WTC11 (cell line): ENCODE measurements at regions not wholly inside any gene's neighbourhood (a gene's known extent, or its start where the extent isn't known, plus 50 kb on each side); places are given as distances from the start of the nearest gene placed in this dataset.
"Not testable (repeated sequence)": the region's sequence is repeated elsewhere in the genome, so short reads cannot be mapped to it uniquely, and the experiment has no call there.

Experiments
- ATAC-seq: fragments of 200-7000 bp; cut with Tn5 transposase; 2 replicates; pipeline ENCODE4 v1.10.0; 2021; ENCODE audit warnings: mild to moderate bottlenecking, moderate library complexity
- CTCF ChIA-PET: fragments of 300-600 bp; sonication (Branson Sonifier 250); formaldehyde crosslinking; loops from one replicate; lab custom pipeline; 2021; ENCODE audit warnings: antibody characterized with exemption; lab: Charles Lee
- POLR2A ChIA-PET: fragments of 350-600 bp; sonication (Branson Sonifier 250); formaldehyde crosslinking; loops from one replicate; lab custom pipeline; 2021; ENCODE audit warnings: antibody characterized with exemption; lab: Charles Lee
- DNase-seq: peaks from one replicate; pipeline ENCODE4 v3.0.0; 2021; ENCODE audit warnings: low spot score
- H3K27ac Mint-ChIP-seq: 2 replicates; pipeline ENCODE4 v1.8.0; 2021; ENCODE audit warnings: mixed read lengths
- H3K27me3 Mint-ChIP-seq: 2 replicates; pipeline ENCODE4 v1.8.0; 2021; ENCODE audit warnings: low read depth, mild to moderate bottlenecking, moderate library complexity, mixed read lengths
- H3K36me3 Mint-ChIP-seq: 2 replicates; pipeline ENCODE4 v1.8.0; 2021; ENCODE audit warnings: mixed read lengths
- H3K4me1 Mint-ChIP-seq: 2 replicates; pipeline ENCODE4 v1.8.0; 2022; ENCODE audit warnings: mixed read lengths
- H3K4me3 Mint-ChIP-seq: 2 replicates; pipeline ENCODE4 v1.8.0; 2021; ENCODE audit warnings: mild to moderate bottlenecking, moderate library complexity, mixed read lengths
- H3K9me3 Mint-ChIP-seq: 2 replicates; pipeline ENCODE4 v1.8.0; 2021; ENCODE audit warnings: mixed read lengths

DNA sequence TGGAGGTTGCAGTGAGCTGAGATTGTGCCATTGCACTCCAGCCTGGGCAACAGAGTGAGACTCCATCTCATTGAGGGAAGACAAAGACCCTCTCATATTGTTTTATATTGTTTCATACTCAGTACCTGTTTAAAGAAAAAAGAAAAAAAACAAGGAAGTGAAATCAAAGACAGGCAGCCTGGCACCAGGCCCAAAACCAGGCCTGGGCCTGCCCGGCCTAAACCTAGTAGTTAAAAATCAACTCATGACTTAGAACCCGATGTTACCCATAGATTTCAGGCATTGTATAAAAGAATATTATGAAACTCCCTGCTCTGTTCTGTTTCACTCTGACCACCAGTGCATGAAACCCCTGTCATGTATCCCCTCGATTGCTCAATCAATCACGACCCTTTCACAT, 50.2 kb upstream of the GOLGA8O start:
- POLR2A ChIA-PET, H3K4me1 Mint-ChIP-seq, CTCF ChIA-PET, H3K36me3 Mint-ChIP-seq, H3K27ac Mint-ChIP-seq, H3K9me3 Mint-ChIP-seq, DNase-seq, H3K27me3 Mint-ChIP-seq, H3K4me3 Mint-ChIP-seq, ATAC-seq: not testable (repeated sequence)
